ENCODE measurements at regions not wholly inside any gene's neighbourhood (a gene's known extent, or its start where the extent isn't known, plus 50 kb on each side); places are given as distances from the start of the nearest gene placed in this dataset.

DNA sequence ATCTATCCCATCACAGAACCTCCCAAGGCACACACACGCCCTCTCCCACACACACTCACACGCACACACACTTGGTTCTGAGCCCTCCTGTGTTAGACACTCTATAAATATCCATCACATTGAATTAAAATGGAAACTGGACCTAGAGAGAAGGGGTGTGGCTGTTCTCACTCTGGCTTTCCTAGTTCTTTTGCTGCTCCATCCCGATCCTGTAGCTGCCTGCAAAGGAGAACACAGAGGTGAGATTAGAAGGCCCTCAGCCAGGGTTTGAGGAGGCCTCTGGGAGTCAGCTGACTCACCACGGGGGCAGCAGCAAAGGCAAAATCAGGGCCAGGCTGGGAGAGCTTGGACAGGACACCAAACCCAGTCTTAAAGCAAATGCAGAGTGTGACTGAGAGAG, 192.3 kb upstream of the CADM1 start:
- no peak for DNase-seq (ENCODE audit: low spot score)

DNA sequence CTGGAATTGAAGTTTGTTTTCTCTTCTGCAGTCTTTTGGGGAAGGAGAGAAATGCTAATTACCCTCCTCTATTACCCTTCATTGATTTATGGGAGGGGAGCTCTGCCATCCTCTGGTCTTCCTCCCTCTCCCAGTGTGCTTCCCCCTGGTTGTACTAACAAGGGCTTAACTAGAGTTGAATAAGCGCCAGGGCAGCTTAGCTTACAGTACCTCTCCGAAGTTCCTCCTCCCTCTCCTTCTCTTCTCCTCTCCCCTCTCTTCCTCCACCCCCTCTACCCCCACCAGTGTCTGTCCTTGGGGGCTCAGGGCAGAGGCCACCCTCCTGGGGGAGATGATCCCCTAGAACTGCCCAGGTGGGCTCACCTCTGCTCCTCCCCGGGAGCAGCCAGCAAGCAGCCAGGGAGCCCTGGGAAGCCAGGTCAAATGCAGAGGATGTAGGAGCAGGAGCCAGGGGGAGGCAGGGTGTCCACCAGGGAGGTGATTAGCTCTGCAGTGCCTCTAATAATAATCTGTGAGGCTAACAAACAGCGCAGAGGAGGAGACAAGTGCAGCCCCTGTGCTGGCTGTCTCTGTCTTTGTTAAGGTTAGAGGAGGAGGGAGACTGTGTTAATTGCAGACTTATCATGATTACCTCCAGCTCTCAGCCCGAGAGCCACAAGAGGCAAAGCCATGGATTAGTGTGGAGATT, 191.6 kb upstream of the CADM1 start:
- DNase-seq (ENCODE audit: low spot score) = no peak

DNA sequence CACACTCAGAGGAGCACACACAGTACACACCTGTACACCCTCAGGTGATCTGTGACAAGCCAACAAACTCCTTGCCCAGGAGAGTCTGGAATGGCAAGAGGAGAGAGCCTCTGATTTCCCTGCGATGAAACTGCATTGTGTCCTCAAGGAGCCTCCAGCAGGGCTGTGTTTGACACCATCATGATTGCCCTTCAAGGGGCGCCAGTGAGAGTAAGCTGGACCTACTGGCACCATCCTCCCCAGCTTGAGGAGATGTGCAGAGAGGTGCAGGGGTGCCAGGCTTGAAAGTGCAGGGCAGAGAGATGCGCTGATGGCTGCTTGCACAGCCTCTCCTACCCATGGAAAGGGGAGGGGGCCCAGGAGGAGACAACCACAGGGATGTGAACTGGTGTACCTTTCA, 188.8 kb upstream of the CADM1 start:
- no peak for DNase-seq (ENCODE audit: low spot score)

DNA sequence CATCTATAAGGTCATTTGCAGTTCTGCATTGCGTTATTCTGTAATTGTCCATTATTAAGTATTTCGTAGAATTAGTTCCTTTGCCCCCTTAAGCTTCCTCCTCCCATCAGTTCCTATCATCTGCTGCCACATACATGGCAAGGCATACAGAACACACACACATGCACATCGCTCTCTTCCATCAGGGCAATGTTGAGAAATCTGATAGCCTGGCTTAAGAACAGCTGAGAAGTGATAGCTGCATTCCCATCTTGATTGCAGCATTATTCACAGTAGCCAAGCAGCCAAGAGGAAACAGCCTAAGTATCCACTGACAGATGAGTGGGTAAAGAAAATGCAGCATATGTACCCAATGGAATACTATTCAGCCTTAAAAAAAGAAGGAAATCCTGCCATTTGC, 186.8 kb upstream of the CADM1 start:
- DNase-seq (ENCODE audit: low spot score) = no peak

DNA sequence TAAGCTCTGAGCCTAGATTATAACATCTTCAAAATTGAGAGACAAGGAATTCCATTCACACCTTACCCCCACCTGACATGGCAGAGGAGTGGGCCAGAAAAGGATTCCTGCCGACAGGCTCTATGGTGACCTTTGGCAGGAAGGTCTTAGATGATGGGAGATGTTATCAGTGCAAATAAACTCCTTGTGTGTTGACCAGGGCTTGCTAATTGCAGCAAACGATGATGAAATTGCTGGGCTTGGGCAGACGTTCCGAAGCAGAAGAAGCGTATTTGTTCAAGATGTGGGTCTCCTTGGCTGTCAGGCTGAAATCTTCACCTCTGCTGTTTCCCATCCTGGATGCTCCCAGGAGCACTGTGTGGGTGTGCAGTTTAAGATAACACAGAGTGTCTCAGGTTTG, 183.7 kb upstream of the CADM1 start:
- no peak for DNase-seq (ENCODE audit: low spot score)

DNA sequence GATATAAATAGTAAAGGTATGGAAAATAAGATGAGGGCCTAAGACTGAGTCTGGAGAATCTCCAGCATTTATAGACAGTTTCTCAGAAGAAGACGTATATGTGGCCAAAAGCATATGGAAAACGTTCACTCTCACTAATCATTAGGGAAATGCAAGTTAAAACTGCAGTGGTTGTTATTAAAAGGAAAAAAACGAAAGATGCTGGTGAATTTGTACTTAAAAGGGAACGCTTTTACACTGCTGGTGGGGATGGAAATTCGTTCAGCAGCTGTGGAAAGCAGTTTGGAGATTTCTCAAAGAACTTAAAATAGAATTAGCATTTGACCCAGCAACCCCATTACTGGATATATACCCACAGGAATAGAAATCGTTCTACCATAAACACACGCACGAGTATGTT, 180.5 kb upstream of the CADM1 start:
- DNase-seq (ENCODE audit: low spot score) = no peak

DNA sequence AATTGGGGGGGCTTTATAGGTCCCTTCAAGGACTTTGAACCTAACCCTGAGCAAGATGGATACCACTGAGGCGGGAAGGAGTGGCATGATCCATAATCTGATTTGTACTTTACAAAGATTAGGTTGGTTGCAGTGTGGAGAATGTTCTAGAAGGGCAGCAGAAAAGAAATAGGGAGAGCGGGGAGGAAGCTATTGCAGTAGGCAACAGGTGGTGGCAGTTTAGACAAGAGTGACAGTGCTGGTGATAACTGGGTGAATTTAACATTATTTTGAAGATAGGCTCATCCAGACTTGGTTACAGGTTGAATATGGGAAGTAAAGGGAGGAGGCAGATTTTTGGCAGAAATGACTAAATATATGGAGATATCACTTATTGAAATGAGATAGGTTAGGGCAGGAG, 179.9 kb upstream of the CADM1 start:
- DNase-seq (ENCODE audit: low spot score) = no peak

DNA sequence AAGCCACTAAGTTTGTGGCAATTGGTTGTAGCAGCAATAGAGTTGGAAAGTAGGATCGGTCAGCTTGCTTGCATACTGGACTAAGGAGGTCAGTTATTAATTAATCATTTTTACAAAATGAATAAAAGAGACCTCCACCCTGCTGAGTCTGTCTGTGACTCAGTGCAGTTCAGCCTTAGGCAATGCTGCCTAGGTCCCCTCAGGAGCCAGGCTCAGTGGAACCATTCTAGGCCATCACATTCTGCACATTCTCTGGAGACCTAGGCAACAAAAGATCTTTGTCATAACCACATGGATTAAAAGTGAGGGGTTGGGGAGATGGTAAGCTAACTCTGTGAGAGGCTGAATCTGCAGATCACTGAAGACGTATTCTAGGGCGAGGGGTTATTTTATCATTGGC, 178.7 kb upstream of the CADM1 start:
- no peak for DNase-seq (ENCODE audit: low spot score)

DNA sequence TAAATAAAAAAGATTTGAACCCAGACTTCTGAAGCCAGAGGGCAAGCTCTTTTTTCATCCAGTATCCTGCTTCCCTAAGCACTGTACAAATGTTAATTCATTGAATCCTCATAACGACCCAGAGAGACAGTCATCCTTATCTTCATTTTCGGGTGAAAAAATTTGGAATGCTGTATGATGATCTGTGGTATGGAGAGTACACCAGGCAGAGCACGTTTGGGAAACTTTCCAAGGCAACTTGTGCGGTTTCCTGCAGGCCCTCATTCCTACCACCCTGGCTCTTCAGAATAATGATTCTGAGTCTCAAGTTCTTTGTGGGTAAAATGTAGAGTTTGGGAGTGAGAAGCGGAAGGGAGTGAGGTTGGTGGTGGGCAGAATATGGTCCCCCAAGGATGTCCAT, 177.9 kb upstream of the CADM1 start:
- no peak for DNase-seq (ENCODE audit: low spot score)

DNA sequence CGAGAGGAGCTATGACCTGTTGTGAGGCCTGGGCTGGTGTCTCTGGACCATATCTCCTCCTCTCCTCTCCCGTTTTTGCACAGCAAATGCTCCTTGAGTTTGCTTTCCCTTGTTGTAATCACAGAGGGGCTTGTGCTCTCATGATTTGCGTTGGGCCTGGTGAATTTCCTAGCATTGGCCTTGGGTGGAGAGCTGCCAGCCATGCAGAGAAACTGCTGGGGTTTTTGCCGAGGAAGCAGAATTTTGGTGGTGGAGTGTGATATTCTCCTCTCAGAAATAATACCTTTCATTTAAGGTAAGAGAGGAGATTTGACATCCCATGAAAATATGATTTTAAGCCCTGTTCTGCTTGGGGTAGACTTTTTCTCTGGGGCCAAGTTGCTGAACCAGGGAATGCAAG, 175.7 kb upstream of the CADM1 start:
- no peak for DNase-seq (ENCODE audit: low spot score)

DNA sequence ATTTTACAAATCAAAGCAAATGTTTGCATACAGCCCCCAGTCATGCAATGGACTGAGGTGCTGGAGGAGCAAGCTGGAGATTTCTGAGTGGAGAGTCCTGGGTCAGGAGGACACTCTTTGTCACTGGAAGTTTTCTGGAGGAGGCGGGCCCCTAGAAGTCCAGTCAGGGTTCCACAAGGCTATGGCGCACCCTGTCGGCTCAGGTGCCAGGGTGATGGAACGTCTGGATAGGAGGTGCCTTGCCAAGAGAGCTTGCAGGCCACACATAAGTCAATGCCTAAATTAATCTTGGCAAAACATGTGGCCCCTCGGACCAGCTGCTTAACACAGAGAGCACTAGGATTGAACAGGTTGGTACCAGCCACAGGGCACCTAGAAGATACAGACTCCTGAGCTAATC, 174.7 kb upstream of the CADM1 start:
- no peak for DNase-seq (ENCODE audit: low spot score)

DNA sequence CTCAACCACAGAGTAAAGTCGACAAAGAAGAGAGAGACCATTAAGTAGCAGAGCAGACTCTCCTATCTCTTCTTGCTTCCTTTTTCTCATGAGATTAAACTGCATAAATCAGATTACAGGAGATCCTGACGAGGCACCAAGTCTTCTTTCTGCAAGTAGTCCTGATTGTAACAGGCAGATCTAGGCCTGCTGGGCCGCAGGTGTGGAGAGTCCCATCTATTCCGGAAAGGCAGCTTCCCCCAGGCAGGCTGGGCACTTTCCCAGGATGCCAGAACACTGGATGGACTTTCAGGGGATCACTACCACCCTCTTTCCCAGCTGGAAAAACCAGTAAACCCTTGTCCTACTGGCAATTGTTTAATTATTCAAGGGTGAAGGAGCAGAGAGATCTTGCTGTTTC, 173.0 kb upstream of the CADM1 start:
- no peak for DNase-seq (ENCODE audit: low spot score)

DNA sequence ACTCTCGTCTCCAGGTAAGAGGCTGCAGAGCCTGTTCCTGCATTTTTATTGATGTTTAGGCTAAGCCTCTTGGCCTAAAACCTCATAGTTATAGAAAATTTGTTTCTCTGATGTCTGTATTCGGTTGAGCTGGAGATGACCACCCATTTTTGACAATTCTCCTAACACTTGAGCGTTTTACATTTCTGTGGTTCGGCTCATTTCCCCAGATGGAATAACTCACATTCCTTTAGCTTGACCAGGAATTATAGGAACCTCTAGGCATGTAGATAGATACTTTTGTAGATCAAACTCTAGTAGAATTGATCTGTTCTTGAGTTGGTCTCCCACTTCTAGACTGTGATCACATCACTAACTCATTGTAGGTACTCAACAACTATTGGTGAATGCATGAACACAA, 172.6 kb upstream of the CADM1 start:
- no peak for DNase-seq (ENCODE audit: low spot score)

DNA sequence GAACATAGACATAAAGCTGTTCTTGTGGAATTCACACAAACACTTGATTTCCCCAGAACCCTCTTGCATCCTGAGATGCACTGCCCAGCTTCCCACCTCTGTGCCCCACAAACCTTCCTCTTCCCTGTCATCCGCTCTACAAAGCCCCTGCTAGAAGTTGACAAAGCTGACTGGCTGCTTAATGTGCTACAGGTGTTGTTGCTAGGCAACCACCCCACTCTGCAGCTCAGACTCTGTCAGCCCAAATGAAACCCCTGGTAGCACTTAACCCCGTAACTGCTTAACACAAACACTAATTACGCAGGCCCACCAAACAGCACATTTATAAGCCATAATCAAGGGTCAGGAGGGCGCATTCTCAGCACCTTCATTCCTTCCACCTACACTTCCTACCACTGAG, 172.0 kb upstream of the CADM1 start:
- no peak for DNase-seq (ENCODE audit: low spot score)

DNA sequence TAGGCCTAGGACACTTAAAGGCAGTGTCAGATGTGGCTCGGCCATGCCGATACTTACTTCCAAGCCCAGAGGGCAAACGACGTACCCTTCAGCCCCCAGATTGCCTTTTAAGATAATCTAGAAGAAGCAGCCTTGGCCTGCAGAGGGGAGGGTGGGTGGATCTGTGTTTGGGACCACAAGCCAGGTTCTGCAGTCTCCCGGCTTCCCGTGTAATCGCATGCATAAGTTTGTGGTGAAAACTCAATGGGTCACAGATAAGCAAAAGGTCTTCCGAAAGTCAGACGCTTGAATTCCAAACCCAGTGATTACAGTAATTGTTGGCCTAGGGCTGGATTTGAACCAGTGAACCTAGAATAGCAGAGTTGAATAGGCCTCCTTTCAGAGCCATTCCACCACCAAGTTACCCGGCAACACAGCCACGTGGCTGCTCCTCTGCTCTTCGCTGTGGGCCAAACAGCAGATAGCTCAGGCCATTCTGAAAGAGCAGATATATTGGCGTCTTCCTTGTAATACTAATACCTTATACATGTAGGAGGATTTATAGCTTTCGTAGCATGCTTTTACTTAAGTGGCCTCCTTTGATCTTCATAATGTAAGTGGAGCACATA, 170.8 kb upstream of the CADM1 start:
- DNase-seq (ENCODE audit: low spot score) = no peak

DNA sequence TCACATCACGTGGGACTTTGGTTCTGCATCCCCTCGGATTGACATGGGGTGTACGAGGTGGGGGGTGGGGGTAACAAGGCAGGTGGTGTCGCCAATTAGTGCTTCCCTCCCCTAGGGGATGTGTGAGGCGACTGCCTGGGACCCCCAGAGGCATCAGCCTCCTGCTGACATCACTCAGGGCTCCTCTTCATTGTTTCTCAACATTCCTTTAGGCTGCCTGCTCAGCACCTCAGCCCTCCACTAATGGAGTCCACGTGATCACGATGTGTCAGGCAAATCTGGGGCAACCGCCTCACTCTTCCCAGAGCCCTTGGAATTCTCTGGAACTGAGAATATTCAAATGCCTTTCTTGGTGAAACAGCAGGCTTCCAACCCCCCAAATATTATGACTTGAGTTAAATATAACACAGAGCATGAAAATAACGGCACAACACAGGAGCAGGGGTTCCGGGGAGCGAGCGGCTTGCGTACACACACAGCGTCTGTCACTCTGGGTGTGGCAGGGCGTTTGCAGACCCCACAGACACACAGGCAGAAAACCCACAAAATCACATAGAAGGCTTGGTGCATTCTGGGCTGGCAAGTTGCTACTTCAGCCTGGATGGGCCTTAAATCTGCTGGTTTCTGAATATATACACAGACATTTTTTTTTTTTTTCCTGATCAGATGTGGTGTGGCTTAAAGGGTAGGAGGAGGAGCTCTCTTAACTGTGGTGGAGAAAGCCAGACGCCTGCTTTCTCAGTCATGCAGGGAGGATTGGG, 170.1 kb upstream of the CADM1 start:
- no peak for DNase-seq (ENCODE audit: low spot score)

DNA sequence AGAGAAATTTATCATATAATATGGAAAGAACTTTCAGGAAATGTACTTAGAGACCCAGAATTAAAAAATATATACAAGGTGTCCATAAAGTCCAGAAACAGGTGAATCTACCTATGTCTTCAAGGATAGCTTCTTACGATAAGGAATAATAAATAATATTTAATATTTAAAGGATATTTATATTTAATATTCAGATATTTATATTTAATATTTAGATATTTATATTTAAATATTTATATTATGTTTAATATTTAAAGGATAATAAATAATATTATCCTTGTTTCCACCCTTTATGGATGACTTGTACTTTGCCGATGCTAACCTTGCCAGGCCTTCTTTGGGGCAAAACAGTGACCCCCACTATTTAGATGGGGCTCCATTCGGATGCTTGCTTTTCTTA, 169.5 kb upstream of the CADM1 start:
- no peak for DNase-seq (ENCODE audit: low spot score)

DNA sequence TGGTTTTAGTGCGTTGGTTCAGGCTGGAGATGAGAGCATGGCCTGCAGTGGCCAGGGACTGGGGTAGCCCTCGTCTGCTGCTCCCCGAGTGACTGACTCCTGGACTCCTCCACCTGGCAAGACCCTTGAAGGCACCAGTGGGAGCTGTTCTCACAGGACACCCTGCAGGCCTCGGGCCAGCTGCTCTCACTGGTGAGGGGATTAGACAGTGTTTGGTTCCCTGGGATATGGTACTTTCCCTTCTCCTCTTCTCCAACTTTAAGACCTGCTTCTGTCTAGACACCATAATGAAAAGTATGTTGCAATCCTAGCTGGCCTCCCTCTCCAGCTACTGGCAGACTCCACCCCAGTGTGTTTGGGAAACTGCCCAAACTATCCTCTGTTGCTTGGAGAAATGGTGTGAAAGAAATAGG, 168.8 kb upstream of the CADM1 start:
- DNase-seq (ENCODE audit: low spot score) = peak; percentile 39

DNA sequence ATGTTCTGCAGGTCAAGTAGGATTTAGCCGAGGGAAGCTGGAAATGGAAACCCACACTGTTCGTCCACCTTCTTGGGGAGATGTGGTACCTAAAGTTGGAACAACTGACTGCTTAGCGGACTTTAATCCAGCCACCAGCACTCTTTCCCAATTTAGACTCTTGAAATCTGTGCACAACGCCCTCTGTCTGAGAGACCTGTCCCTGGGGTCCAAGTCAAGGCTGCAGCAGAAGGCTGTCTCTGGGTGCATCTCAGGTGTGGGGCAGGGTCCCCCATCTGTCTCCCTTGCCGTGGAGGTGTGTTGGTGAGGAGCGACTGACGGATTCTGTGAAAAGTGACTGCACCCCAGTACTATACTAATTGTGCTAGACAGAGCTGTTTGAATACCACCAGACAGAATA, 168.2 kb upstream of the CADM1 start:
- no peak for DNase-seq (ENCODE audit: low spot score)

DNA sequence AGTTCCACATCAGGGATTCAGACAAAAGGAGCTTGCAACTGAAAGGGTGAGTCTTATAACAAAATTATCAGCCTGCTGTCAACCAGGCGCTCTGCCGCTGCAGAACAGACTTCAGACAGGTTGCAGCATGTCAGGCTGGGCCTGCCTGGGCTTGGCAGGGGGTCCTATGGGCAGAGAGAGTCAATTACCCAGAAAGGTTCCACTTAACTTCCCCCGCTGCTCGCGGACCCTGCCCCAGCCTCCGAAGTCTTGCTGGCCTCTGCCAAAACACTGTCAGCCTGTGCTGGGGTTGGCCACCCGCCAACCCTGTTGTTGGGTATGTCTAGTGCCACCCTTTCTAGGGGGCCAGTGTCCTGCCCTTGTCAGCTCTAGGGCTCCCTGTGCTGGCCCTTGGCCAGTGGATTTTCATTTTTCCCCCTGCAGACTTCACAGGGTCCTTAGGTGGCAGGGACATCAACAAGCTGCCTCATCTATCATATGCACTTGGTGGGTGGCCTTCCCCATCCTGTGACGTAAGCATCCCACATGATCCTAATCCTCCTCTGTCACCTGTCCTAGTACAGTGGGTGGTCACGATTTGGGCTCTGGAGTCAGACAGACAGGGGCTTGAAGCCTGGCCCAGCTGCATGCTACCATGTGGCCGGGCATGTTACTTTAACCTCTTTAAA, 166.5 kb upstream of the CADM1 start:
- DNase-seq (ENCODE audit: low spot score) = no peak

DNA sequence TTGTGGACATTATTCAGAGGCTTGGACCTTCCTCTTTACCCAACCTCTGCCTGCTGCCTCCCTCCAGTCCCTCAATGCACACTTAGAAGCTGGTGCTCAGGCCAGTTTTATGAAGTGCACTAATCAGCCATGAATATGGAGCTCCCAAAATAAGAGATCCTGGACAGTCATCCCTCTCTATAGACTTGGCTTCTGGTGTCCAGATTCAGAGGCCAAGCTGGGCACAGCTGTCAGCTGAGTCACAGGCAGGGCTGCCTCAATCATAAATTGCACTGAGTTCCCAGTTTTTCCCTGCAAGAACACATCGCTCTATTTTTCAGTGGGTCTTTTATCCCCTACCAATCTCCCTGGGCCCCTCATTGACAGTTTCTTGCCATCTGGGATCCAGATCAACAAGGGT, 161.7 kb upstream of the CADM1 start:
- no peak for DNase-seq (ENCODE audit: low spot score)

DNA sequence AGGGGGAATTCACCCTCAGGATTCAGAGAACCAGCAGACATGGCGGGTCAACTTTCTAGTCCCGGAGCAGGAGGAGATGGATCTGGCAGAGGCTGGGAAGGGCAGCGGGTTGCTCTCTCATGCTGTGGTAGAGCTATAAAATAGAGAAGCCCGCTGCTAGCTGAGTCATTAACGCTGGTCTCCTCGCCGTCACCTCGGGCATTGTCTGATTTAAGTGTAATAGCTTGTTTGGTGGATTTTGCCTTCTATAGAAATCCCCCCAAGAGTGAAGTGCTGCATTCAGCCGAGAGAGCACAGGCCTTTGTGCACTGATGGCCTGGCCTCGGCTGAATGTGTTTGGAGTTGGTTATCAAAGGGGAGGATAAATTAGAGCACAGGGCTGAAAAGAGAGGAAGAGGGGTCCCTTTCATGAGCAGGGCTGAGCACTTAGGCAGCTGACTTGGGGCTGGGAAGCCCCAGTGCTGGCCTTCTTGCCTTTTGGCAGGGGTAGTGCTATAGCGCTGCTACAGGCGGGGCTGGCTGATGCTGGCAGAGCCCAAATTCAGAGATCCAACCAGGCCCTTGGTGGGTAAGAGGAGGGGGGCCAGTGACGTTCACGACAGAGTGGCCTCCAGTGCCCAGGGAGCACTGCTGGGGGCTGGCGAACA, 161.1 kb upstream of the CADM1 start:
- peak; percentile 11 for DNase-seq (ENCODE audit: low spot score)

DNA sequence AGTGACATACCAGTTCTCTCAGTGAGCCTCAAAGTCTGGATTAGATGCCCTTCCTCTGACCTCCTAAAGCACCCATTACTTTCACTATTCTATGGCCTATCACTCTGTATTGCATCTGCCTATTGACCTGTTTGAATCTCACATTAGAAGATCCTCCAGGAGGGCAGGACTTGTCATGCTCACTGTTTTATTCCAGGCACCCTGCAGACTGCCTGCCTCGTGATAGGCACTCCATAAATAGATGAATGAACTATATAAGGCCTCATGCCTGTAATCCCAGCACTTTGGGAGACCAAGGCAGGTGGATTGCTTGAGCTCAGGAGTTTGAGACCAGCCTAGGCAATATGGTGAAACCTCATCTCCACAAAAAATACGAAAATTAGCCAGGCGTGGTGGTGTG, 160.1 kb upstream of the CADM1 start:
- no peak for DNase-seq (ENCODE audit: low spot score)
